ENCODE measurements at regions not wholly inside any gene's neighbourhood (a gene's known extent, or its start where the extent isn't known, plus 50 kb on each side); places are given as distances from the start of the nearest gene placed in this dataset.

- no peak for DNase-seq (ENCODE audit: low read depth, low spot score)
These were observed 73.9 kb downstream of the WNT5A start for GRCh38 chr3:55413236-55413635.

- no peak for DNase-seq (ENCODE audit: low read depth, low spot score)
These were observed 74.6 kb downstream of the WNT5A start for GRCh38 chr3:55412545-55412944.

- DNase-seq (ENCODE audit: low read depth, low spot score) = no peak
These were observed 77.3 kb downstream of the WNT5A start for GRCh38 chr3:55409806-55410205.

- DNase-seq (ENCODE audit: low read depth, low spot score) = no peak
These were observed 78.8 kb downstream of the WNT5A start for GRCh38 chr3:55408193-55408826.

GRCh38 chr3:55407426-55407820 is 79.7 kb downstream of the WNT5A start:
- no peak for DNase-seq (ENCODE audit: low read depth, low spot score)

- DNase-seq (ENCODE audit: low read depth, low spot score) = no peak
These were observed 80.2 kb downstream of the WNT5A start for GRCh38 chr3:55406696-55407425.

GRCh38 chr3:55405436-55405835 is 81.7 kb downstream of the WNT5A start:
- DNase-seq (ENCODE audit: low read depth, low spot score) = no peak

- DNase-seq (ENCODE audit: low read depth, low spot score) = no peak
These were observed 84.1 kb downstream of the WNT5A start for GRCh38 chr3:55402886-55403609.

GRCh38 chr3:55380561-55380960 is 106.5 kb downstream of the WNT5A start:
- no peak for DNase-seq (ENCODE audit: low read depth, low spot score)

GRCh38 chr3:55376753-55377347 is 110.3 kb downstream of the WNT5A start:
- no peak for DNase-seq (ENCODE audit: low read depth, low spot score)

GRCh38 chr3:55373423-55373822 is 113.7 kb downstream of the WNT5A start:
- DNase-seq (ENCODE audit: low read depth, low spot score) = no peak

GRCh38 chr3:55370272-55370671 is 116.8 kb downstream of the WNT5A start:
- DNase-seq (ENCODE audit: low read depth, low spot score) = no peak

GRCh38 chr3:55369141-55369847 is 117.8 kb downstream of the WNT5A start:
- DNase-seq (ENCODE audit: low read depth, low spot score) = no peak

GRCh38 chr3:55368366-55368765 is 118.7 kb downstream of the WNT5A start:
- DNase-seq (ENCODE audit: low read depth, low spot score) = no peak

GRCh38 chr3:55367384-55367783 is 119.7 kb downstream of the WNT5A start:
- DNase-seq (ENCODE audit: low read depth, low spot score) = no peak

GRCh38 chr3:55364421-55364820 is 122.7 kb downstream of the WNT5A start:
- no peak for DNase-seq (ENCODE audit: low read depth, low spot score)

GRCh38 chr3:55362210-55362960 is 124.7 kb downstream of the WNT5A start:
- DNase-seq (ENCODE audit: low read depth, low spot score) = no peak

GRCh38 chr3:55357796-55358195 is 129.3 kb downstream of the WNT5A start:
- DNase-seq (ENCODE audit: low read depth, low spot score) = no peak

- no peak for DNase-seq (ENCODE audit: low read depth, low spot score)
These were observed 134.4 kb downstream of the WNT5A start for GRCh38 chr3:55352668-55353067.

GRCh38 chr3:55349851-55350250 is 137.3 kb downstream of the WNT5A start:
- no peak for DNase-seq (ENCODE audit: low read depth, low spot score)
